ENCODE measurements at regions not wholly inside any gene's neighbourhood (a gene's known extent, or its start where the extent isn't known, plus 50 kb on each side); places are given as distances from the start of the nearest gene placed in this dataset.
"Not testable (repeated sequence)": the region's sequence is repeated elsewhere in the genome, so short reads cannot be mapped to it uniquely, and the experiment has no call there.

DNA sequence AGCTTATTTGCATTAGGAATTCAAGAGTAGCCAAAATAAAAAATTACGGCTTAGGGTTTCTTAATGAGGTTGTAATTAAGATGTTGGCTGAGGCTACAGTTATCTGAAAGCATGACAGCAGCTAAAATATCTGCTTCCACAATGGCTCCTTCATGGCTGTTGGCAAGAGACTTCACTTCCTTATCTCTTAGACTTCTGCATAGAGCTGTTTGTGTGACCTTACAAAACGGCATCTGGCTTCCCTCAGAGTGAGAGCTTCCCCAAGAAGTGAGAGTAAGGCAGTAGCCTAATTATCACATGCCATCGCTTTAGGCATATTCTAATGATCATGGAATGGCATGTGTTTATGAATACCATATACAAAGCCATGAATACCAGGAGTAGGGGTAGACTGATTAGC, 57.6 kb downstream of the CCDC59 start:
- H3K9me3 ChIP-seq (replicated peaks; ENCODE audit: control insufficient read depth, low read depth, low read length), result no peaks in the 10 kb centered on the region
- H3K4me3 ChIP-seq (ENCODE audit: low read length), result no peak overlapping the region
- H3K27me3 ChIP-seq (ENCODE audit: control insufficient read depth, insufficient read depth, low read length), result no peaks in the 10 kb centered on the region
- H3K36me3 ChIP-seq (ENCODE audit: control insufficient read depth, insufficient read depth, low read length), result no peaks in the 10 kb centered on the region
- H3K4me1 ChIP-seq (ENCODE audit: control insufficient read depth, insufficient read depth, low read length), result no peaks in the 10 kb centered on the region
- H3K27ac ChIP-seq (ENCODE audit: low read length), result no peak overlapping the region
- WGBS (ENCODE audit: insufficient coverage), result no CpG with 5 or more reads among the region's 3 CpGs
- DNase-seq, result no peak

DNA sequence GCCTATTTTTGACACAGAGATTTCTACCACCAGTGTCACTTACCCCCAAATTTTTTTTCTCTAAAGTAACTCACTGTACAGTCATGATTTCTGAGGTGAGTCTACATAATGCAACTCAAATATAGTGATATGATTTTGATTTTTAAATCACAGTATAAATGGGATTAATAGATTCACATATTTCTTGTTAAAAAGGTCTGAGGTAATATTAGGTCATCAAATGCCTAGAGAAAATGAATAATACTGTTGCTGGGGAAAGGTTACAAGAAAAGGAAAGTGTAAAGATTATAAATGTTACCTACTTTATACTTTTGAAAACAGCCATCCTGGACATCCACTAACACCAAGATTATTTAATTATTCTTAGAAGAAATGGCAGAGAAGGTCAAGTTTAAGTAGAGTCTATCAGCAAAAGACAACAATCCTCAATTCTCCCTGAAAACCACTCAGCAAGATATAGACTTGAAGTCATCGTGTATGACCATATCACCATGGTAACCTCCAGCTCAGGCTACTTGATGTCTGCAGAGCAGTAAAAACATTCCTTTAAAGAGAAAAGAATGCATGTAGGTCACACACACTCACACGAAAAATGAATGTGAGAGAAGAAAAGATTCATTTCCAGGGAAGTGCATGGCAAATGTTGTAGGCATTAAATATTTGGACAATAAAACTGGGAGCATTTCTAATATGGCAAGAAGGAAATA, 58.7 kb downstream of the CCDC59 start:
- 0% methylated on average over 1 of the region's 2 CpGs for WGBS (ENCODE audit: insufficient coverage)
- Histone ChIP-seq H3K4me1 (ENCODE audit: control insufficient read depth, insufficient read depth, low read length) (no peaks in the 10 kb centered on the region), H3K9me3 (replicated peaks; ENCODE audit: control insufficient read depth, low read depth, low read length) (no peaks in the 10 kb centered on the region), H3K27me3 (ENCODE audit: control insufficient read depth, insufficient read depth, low read length) (no peaks in the 10 kb centered on the region), H3K4me3 (ENCODE audit: low read length) (no peak overlapping the region), H3K27ac (ENCODE audit: low read length) (no peak overlapping the region), H3K36me3 (ENCODE audit: control insufficient read depth, insufficient read depth, low read length) (no peaks in the 10 kb centered on the region)
- DNase-seq, result peak; percentile 1

DNA sequence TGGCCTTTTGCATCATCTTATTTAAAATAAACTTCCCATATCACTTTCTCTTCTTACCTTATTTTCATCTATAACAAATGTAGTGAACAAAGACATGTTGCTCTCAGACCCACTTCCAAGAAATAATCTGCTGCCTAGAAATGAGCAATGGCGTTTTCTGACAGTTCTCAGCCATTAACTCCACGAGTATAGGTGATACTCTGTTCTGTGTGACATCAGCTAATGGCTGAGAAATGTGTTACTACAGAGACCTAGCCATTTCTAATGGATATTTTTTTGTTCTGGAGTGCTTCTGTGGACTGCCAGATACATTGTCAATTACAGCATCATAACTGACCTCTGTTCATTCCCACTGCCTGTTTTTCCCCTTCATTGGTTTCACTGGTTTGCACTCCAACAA, 67.8 kb downstream of the CCDC59 start:
- H3K27ac ChIP-seq (ENCODE audit: low read length), result no peak overlapping the region
- no peaks in the 10 kb centered on the region for H3K27me3 ChIP-seq (ENCODE audit: control insufficient read depth, insufficient read depth, low read length)
- H3K36me3 ChIP-seq (ENCODE audit: control insufficient read depth, insufficient read depth, low read length), result no peaks in the 10 kb centered on the region
- no CpG with 5 or more reads among the region's 2 CpGs for WGBS (ENCODE audit: insufficient coverage)
- H3K4me3 ChIP-seq (ENCODE audit: low read length), result no peak overlapping the region
- no peaks in the 10 kb centered on the region for H3K4me1 ChIP-seq (ENCODE audit: control insufficient read depth, insufficient read depth, low read length)
- no peak for DNase-seq
- no peaks in the 10 kb centered on the region for H3K9me3 ChIP-seq (replicated peaks; ENCODE audit: control insufficient read depth, low read depth, low read length)

DNA sequence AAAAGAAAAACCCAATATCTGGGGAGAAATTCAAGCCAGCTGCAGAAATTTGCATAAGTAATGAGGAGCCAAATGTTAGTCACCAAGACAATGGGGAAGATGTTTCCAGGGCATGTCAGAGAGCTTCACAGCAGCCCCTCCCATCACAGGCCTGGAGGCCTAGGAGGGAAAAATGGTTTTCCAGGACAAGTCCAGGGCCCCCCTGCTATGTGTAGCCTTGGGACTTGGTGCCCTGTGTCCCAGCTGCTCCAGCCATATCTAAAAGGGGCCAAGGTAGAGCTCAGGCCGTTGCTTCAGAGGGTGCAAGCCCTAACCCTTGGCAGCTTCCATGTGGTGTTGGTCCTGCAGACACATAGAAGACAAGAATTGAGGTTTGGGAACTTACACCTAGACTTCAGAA, 76.9 kb downstream of the CCDC59 start:
- not testable (repeated sequence) for H3K27me3 ChIP-seq (ENCODE audit: control insufficient read depth, insufficient read depth, low read length); H3K27ac ChIP-seq (ENCODE audit: low read length); DNase-seq; H3K4me3 ChIP-seq (ENCODE audit: low read length); H3K36me3 ChIP-seq (ENCODE audit: control insufficient read depth, insufficient read depth, low read length); H3K4me1 ChIP-seq (ENCODE audit: control insufficient read depth, insufficient read depth, low read length); H3K9me3 ChIP-seq (replicated peaks; ENCODE audit: control insufficient read depth, low read depth, low read length)
- WGBS (ENCODE audit: insufficient coverage), result 0% methylated on average over 1 of the region's 1 CpG

DNA sequence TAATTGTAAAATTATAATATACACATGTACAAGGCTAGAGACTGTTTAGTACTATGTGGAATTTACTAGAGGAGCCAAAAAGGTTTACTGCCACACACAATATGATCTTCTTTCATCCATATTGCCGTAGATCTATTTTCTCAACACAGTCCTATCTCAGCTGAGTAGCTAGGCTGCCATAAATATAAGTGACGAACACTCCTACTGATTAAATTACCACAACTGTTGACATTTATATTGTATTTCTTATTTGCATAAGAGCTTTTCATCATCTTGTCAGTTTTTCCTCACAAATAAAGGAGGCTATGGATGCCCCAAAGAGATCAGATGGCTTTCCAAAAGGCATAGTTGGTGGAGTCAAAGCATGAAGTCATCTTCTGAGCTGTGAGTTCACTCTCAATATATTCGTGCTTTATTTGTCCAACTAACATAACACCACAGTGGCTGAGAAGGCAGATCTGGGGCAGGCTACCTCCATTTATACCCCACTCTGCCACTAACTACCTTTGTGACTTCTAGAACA, 78.6 kb downstream of the CCDC59 start:
- WGBS (ENCODE audit: insufficient coverage), result 60% methylated on average over 1 of the region's 3 CpGs
- Histone ChIP-seq H3K36me3 (ENCODE audit: control insufficient read depth, insufficient read depth, low read length) (no peaks in the 10 kb centered on the region), H3K4me1 (ENCODE audit: control insufficient read depth, insufficient read depth, low read length) (no peaks in the 10 kb centered on the region), H3K27me3 (ENCODE audit: control insufficient read depth, insufficient read depth, low read length) (no peaks in the 10 kb centered on the region), H3K4me3 (ENCODE audit: low read length) (no peak overlapping the region), H3K9me3 (replicated peaks; ENCODE audit: control insufficient read depth, low read depth, low read length) (peaks cover 5% of the 10 kb centered on the region), H3K27ac (ENCODE audit: low read length) (no peak overlapping the region)
- no peak for DNase-seq

DNA sequence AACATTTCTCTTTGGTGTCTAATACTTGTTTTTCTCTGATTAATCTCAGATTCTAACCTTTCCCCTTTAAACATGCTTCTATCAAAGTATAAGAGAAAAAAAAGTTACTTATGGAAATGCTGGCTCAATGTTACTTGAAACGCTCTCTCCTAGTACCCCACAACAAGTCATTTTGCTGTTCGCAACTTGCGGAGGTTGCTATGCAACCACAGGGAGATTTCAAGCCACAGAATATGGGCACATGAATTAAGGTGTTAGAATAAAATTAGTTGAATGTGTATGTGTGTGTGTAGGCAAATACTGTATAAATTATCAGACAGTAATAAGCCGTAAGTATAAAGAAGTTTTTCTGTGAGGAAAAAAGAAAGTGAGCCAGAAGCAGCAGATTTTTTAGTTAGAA, 80.6 kb downstream of the CCDC59 start:
- Histone ChIP-seq H3K9me3 (replicated peaks; ENCODE audit: control insufficient read depth, low read depth, low read length) (peaks cover 5% of the 10 kb centered on the region), H3K27ac (ENCODE audit: low read length) (no peak overlapping the region), H3K4me3 (ENCODE audit: low read length) (no peak overlapping the region), H3K36me3 (ENCODE audit: control insufficient read depth, insufficient read depth, low read length) (no peaks in the 10 kb centered on the region), H3K27me3 (ENCODE audit: control insufficient read depth, insufficient read depth, low read length) (no peaks in the 10 kb centered on the region), H3K4me1 (ENCODE audit: control insufficient read depth, insufficient read depth, low read length) (no peaks in the 10 kb centered on the region)
- WGBS (ENCODE audit: insufficient coverage), result no CpG with 5 or more reads among the region's 4 CpGs
- no peak for DNase-seq

DNA sequence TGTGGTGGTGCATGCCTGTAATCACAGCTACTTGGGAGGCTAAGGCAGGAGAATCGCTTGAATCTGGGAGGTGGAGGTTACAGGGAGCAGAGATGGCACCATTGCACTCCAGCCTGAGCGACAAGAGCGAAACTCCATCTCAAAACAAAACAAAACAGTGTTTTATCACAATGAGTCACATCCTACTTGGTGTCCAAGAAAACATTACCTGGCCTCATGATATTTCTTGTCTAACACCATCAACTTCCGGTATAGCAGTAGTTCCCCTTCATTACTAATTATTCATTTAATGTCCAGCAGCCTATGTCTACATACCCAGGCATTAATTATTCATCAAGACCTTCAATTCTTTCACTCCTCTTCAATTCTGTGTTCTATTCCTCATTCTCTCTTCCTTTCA, 115.5 kb downstream of the CCDC59 start:
- Histone ChIP-seq H3K4me1 (ENCODE audit: control insufficient read depth, insufficient read depth, low read length) (no peaks in the 10 kb centered on the region), H3K27ac (ENCODE audit: low read length) (no peak overlapping the region), H3K27me3 (ENCODE audit: control insufficient read depth, insufficient read depth, low read length) (no peaks in the 10 kb centered on the region), H3K36me3 (ENCODE audit: control insufficient read depth, insufficient read depth, low read length) (no peaks in the 10 kb centered on the region), H3K4me3 (ENCODE audit: low read length) (no peak overlapping the region), H3K9me3 (replicated peaks; ENCODE audit: control insufficient read depth, low read depth, low read length) (no peaks in the 10 kb centered on the region)
- WGBS (ENCODE audit: insufficient coverage), result 89% methylated on average over 3 of the region's 4 CpGs
- no peak for DNase-seq

DNA sequence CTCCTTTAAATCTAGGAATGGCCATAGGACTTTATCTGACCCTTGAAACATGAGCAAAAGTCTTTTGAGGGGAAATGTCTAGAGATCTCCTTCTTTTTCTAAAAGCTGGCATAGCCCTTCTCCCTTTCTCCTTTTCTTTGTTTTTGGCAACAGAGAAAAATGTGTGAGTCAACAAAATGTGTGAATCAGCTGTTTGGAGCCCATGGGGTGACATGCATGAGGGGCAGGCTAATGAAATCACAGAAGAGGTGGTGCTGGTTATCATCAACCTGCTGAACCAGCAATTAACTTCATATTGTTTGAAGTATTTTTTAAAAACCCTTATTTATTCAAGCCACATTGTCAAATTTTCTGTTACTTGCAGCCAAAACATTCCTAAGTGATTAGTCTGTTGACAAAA, 132.3 kb downstream of the CCDC59 start:
- Histone ChIP-seq H3K4me3 (ENCODE audit: low read length) (no peak overlapping the region), H3K27me3 (ENCODE audit: control insufficient read depth, insufficient read depth, low read length) (no peaks in the 10 kb centered on the region), H3K36me3 (ENCODE audit: control insufficient read depth, insufficient read depth, low read length) (no peaks in the 10 kb centered on the region), H3K27ac (ENCODE audit: low read length) (no peak overlapping the region), H3K4me1 (ENCODE audit: control insufficient read depth, insufficient read depth, low read length) (no peaks in the 10 kb centered on the region), H3K9me3 (replicated peaks; ENCODE audit: control insufficient read depth, low read depth, low read length) (no peaks in the 10 kb centered on the region)
- DNase-seq, result no peak

DNA sequence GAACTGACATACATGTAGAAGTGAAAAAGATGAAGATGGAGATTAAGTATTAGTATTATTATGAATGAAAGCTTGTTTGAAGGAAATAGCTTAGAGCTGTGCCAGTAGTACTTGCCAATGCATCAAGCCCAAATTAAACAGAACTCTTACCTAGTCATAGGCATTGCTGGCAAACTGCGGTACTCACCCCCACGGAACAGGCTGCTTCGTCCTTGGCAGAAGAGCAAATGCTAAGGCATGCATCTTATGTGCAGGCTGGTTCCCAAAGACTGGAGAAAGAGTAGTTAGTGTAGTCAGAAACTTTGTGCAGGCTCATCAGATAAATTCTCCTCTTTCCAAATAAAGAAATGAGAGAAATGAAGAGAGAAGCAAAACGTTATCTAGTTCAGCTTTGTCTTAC, 134.8 kb downstream of the CCDC59 start:
- Histone ChIP-seq H3K9me3 (replicated peaks; ENCODE audit: control insufficient read depth, low read depth, low read length) (no peaks in the 10 kb centered on the region), H3K36me3 (ENCODE audit: control insufficient read depth, insufficient read depth, low read length) (no peaks in the 10 kb centered on the region), H3K27ac (ENCODE audit: low read length) (no peak overlapping the region), H3K4me1 (ENCODE audit: control insufficient read depth, insufficient read depth, low read length) (no peaks in the 10 kb centered on the region), H3K4me3 (ENCODE audit: low read length) (no peak overlapping the region), H3K27me3 (ENCODE audit: control insufficient read depth, insufficient read depth, low read length) (no peaks in the 10 kb centered on the region)
- WGBS (ENCODE audit: insufficient coverage), result no CpG with 5 or more reads among the region's 4 CpGs
- DNase-seq, result no peak

DNA sequence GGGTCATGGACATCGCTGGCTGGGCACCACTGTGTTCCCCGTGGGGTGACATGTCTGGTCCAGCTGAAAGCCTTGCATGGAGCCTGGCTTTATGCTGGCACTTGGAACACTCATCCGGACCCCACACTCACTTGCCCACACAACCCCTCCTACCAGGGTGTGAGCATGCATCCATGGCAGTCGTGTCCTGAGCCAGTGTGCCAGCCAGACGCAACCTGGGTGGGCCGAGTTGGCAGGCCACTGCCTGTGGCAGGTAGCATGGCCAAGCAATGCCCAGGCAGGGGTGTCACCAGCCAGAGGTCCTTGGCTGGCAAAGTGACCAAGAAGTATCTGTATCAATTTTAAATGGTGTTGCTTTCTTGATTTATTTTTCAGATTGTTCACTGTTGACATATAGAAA, 141.7 kb downstream of the CCDC59 start:
- Histone ChIP-seq H3K9me3 (replicated peaks; ENCODE audit: control insufficient read depth, low read depth, low read length) (peaks cover 11% of the 10 kb centered on the region), H3K27me3 (ENCODE audit: control insufficient read depth, insufficient read depth, low read length) (no peaks in the 10 kb centered on the region), H3K36me3 (ENCODE audit: control insufficient read depth, insufficient read depth, low read length) (no peaks in the 10 kb centered on the region), H3K4me3 (ENCODE audit: low read length) (no peak overlapping the region), H3K4me1 (ENCODE audit: control insufficient read depth, insufficient read depth, low read length) (no peaks in the 10 kb centered on the region), H3K27ac (ENCODE audit: low read length) (no peak overlapping the region)
- no peak for DNase-seq
- WGBS (ENCODE audit: insufficient coverage), result 74% methylated on average over 6 of the region's 6 CpGs

DNA sequence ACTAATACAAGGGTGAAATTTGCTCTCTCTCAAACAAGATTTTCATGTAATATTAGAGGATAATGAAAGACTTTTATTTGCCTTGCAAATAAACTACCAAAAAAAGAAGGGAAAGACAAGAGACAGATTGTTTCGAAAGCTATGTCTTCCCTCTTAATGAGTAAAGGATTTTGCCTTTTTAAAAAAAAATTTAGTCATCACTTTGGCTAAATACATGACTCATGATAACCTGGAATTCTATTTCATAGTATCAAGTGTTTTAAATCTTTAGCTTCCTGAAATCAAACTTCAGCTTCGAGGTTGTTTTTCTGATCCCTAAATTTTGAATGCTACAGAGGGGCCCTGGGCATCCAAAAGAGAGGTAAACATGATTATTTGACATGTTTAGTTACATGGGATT, 144.4 kb downstream of the CCDC59 start:
- Histone ChIP-seq H3K27ac (ENCODE audit: low read length) (no peak overlapping the region), H3K4me1 (ENCODE audit: control insufficient read depth, insufficient read depth, low read length) (no peaks in the 10 kb centered on the region), H3K9me3 (replicated peaks; ENCODE audit: control insufficient read depth, low read depth, low read length) (peaks cover 28% of the 10 kb centered on the region), H3K4me3 (ENCODE audit: low read length) (no peak overlapping the region), H3K27me3 (ENCODE audit: control insufficient read depth, insufficient read depth, low read length) (no peaks in the 10 kb centered on the region), H3K36me3 (ENCODE audit: control insufficient read depth, insufficient read depth, low read length) (no peaks in the 10 kb centered on the region)
- WGBS (ENCODE audit: insufficient coverage), result no CpG with 5 or more reads among the region's 2 CpGs
- DNase-seq, result no peak
